ENCODE measurements at regions not wholly inside any gene's neighbourhood (a gene's known extent, or its start where the extent isn't known, plus 50 kb on each side); places are given as distances from the start of the nearest gene placed in this dataset.
"Not testable (repeated sequence)": the region's sequence is repeated elsewhere in the genome, so short reads cannot be mapped to it uniquely, and the experiment has no call there.

DNA sequence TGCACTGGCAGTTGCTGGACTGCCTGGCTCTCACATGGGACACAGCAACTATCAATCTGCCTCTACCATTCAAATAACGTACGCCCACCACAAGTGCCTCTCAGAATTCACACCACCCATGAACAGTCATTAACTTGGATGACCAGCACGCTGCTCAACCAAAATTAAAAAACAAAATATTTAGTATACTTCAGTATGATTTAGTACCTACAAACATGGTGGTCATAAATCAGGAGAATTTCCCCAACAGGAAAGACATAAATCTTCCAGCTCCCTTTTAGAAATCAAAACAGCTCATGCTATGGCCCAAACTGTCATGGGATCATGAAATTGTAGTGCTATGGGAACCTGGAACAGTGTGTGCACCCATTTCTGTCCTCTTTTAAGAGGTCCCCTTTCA lies 317.4 kb upstream of the ETAA1 start:
- H3K4me3 Mint-ChIP-seq, result no peak overlapping the region
- H3K27ac Mint-ChIP-seq, result no peak overlapping the region
- H3K36me3 Mint-ChIP-seq, result no peaks in the 10 kb centered on the region
- H3K27me3 Mint-ChIP-seq, result no peaks in the 10 kb centered on the region
- peaks cover 9% of the 10 kb centered on the region for H3K9me3 Mint-ChIP-seq
- no peak for ATAC-seq
- H3K4me1 Mint-ChIP-seq (ENCODE audit: low read depth in 2 of 2), result no peaks in the 10 kb centered on the region
- DNase-seq (ENCODE audit: low spot score), result no peak

- Mint-ChIP-seq H3K4me3 (no peak overlapping the region), H3K27me3 (no peaks in the 10 kb centered on the region), H3K36me3 (no peaks in the 10 kb centered on the region), H3K27ac (no peak overlapping the region), H3K9me3 (peaks cover 12% of the 10 kb centered on the region), H3K4me1 (ENCODE audit: low read depth in 2 of 2) (no peaks in the 10 kb centered on the region)
- DNase-seq (ENCODE audit: low spot score) (no peak), ATAC-seq (no peak)
Measured at GRCh38 chr2:67082813-67083212, 314.3 kb upstream of the ETAA1 start.

DNA sequence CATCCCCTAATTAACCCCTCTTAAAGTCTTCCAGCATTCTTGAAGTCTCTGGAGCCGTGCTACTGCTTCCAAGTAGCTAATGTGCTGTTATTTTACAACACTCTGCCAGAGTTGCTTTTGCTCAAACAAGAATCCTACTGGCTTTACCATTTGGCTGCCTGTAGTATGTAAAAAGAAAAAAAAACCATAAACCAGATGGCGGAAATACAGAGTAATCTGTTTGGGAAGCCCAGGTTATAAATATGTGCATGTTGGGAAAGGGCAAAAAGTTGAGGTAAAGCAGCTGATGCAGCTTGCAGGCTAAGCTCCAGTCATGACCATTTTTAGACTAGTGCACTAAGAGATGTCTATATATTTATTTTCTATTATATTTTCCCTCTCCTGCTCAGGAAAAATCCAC lies 313.2 kb upstream of the ETAA1 start:
- Mint-ChIP-seq H3K27me3 (no peaks in the 10 kb centered on the region), H3K36me3 (no peaks in the 10 kb centered on the region), H3K4me3 (no peak overlapping the region), H3K4me1 (ENCODE audit: low read depth in 2 of 2) (no peaks in the 10 kb centered on the region), H3K27ac (no peak overlapping the region), H3K9me3 (peaks cover 17% of the 10 kb centered on the region)
- ATAC-seq (no peak), DNase-seq (ENCODE audit: low spot score) (no peak)

- H3K27ac Mint-ChIP-seq, result no peak overlapping the region
- DNase-seq (ENCODE audit: low spot score) (no peak), ATAC-seq (no peak)
- H3K9me3 Mint-ChIP-seq, result peaks cover 17% of the 10 kb centered on the region
- H3K4me3 Mint-ChIP-seq, result no peak overlapping the region
- H3K36me3 Mint-ChIP-seq, result no peaks in the 10 kb centered on the region
- no peaks in the 10 kb centered on the region for H3K27me3 Mint-ChIP-seq
- H3K4me1 Mint-ChIP-seq (ENCODE audit: low read depth in 2 of 2), result no peaks in the 10 kb centered on the region
Measured at GRCh38 chr2:67085146-67085545, 312.0 kb upstream of the ETAA1 start.

- Mint-ChIP-seq H3K4me1 (ENCODE audit: low read depth in 2 of 2) (no peaks in the 10 kb centered on the region), H3K9me3 (peaks cover 9% of the 10 kb centered on the region), H3K27me3 (peaks cover 0 to 3% of the 10 kb centered on the region in 2 donors), H3K27ac (no peak overlapping the region), H3K36me3 (no peaks in the 10 kb centered on the region), H3K4me3 (no peak overlapping the region)
- DNase-seq (ENCODE audit: low spot score) (no peak), ATAC-seq (no peak)
Measured at GRCh38 chr2:67091681-67092080, 305.5 kb upstream of the ETAA1 start.

DNA sequence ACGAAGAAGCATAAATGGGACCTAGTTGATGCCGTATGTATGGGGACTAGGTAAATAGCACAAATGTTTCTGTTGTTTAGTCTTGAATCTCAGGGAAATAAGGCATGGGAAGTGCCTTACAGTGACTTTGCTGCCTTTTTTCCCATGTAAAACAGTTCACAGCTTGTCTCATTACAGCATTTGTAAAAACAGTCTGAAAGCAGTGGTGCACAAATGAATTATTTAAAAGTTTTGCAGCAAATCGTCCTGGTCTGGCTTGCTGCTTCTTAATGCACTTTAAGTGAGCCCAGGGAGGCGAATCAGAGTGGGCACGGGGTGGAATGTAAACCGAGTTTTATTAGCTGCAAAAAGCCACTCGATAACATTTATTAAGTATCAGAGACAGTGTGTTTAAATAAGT lies 302.0 kb upstream of the ETAA1 start:
- no peak for DNase-seq (ENCODE audit: low spot score)
- peaks cover 8% of the 10 kb centered on the region for H3K9me3 Mint-ChIP-seq
- peaks cover 0 to 3% of the 10 kb centered on the region in 2 donors for H3K27me3 Mint-ChIP-seq
- H3K36me3 Mint-ChIP-seq, result no peaks in the 10 kb centered on the region
- H3K27ac Mint-ChIP-seq, result no peak overlapping the region
- H3K4me3 Mint-ChIP-seq, result no peak overlapping the region
- H3K4me1 Mint-ChIP-seq (ENCODE audit: low read depth in 2 of 2), result no peaks in the 10 kb centered on the region
- no peak for ATAC-seq

- H3K36me3 Mint-ChIP-seq, result no peaks in the 10 kb centered on the region
- no peak overlapping the region for H3K27ac Mint-ChIP-seq
- ATAC-seq, result no peak
- H3K4me3 Mint-ChIP-seq, result no peak overlapping the region
- no peak for DNase-seq (ENCODE audit: low spot score)
- no peaks in the 10 kb centered on the region for H3K4me1 Mint-ChIP-seq (ENCODE audit: low read depth in 2 of 2)
- H3K9me3 Mint-ChIP-seq, result peaks cover 4% of the 10 kb centered on the region
- H3K27me3 Mint-ChIP-seq, result no peaks in the 10 kb centered on the region
Measured at GRCh38 chr2:67096886-67097285, 300.2 kb upstream of the ETAA1 start.

DNA sequence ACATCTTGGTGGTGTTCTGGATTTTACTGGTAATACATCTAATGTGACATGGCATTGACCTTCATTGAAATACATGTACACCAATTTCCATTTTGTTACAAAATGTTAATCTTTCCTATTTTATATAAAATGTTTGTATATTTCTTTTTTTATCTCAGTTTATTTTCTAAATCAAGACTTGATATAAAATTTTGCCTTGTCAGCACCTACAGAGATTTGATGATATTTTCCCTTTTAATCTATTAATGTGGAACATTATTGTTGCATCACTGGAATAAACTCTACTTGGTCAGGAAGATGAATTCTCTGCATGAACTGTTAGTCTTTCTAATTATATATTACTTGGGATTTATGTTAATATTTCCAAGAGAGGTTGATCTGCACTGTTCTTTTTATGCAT lies 294.0 kb upstream of the ETAA1 start:
- Mint-ChIP-seq H3K36me3 (peaks cover 7% of the 10 kb centered on the region), H3K4me3 (no peak overlapping the region), H3K4me1 (ENCODE audit: low read depth in 2 of 2) (no peaks in the 10 kb centered on the region)

GRCh38 chr2:67108231-67108630 lies 288.9 kb upstream of the ETAA1 start:
- H3K4me1 Mint-ChIP-seq (ENCODE audit: low read depth in 2 of 2), result no peaks in the 10 kb centered on the region
- H3K9me3 Mint-ChIP-seq, result peaks cover 4% of the 10 kb centered on the region
- H3K27me3 Mint-ChIP-seq, result no peaks in the 10 kb centered on the region
- H3K27ac Mint-ChIP-seq, result no peak overlapping the region
- DNase-seq (ENCODE audit: low spot score) (no peak), ATAC-seq (no peak)
- peaks cover 7% of the 10 kb centered on the region for H3K36me3 Mint-ChIP-seq
- H3K4me3 Mint-ChIP-seq, result no peak overlapping the region

More for the DNA sequence above, 294.0 kb upstream of the ETAA1 start:
- no peak for ATAC-seq
- no peak for DNase-seq (ENCODE audit: low spot score)
- H3K9me3 Mint-ChIP-seq, result peaks cover 4% of the 10 kb centered on the region
- no peaks in the 10 kb centered on the region for H3K27me3 Mint-ChIP-seq
- H3K27ac Mint-ChIP-seq, result no peak overlapping the region

GRCh38 chr2:67124531-67124930 lies 272.6 kb upstream of the ETAA1 start:
- H3K9me3 Mint-ChIP-seq, result peaks cover 7% of the 10 kb centered on the region
- no peak for ATAC-seq
- no peak for DNase-seq (ENCODE audit: low spot score)
- no peaks in the 10 kb centered on the region for H3K27me3 Mint-ChIP-seq
- H3K4me1 Mint-ChIP-seq (ENCODE audit: low read depth in 2 of 2), result no peaks in the 10 kb centered on the region
- H3K36me3 Mint-ChIP-seq, result no peaks in the 10 kb centered on the region
- no peak overlapping the region for H3K4me3 Mint-ChIP-seq
- no peak overlapping the region for H3K27ac Mint-ChIP-seq

DNA sequence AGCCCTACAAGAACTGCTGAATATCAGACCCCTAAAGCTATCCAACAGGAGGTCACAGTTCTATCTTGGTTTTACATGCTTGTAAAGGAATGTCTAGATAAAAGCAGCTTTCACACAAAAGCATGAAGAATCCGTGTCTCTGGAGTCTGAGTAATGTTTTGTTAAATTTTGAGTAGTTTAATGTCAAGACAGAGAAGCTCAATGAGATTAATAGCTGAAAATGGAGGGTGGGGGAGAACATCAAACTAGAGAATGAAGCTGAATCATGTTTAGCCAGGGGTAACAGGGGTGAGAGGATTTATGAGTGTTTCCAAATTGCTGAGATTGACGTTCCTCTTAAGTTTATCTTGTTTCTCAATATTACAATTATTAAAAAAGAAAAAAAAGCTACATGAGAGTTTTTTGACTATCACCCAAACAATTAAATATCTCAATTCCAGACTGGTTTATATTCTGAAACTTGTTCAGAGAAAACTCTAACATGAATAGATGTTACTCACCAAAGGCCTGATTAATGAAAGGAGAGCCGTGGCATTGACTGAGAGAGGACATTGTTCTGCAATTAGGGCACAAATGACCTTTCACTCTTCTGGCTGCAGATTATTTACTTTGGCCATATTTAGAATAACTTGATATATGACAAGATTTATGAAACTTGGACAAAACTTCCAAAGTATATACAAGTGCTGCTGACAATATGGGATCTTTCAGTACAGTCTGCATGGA lies 266.4 kb upstream of the ETAA1 start:
- H3K27ac Mint-ChIP-seq, result no peak overlapping the region
- H3K4me1 Mint-ChIP-seq (ENCODE audit: low read depth in 2 of 2), result no peaks in the 10 kb centered on the region
- H3K36me3 Mint-ChIP-seq, result no peaks in the 10 kb centered on the region
- ATAC-seq (no peak), DNase-seq (ENCODE audit: low spot score) (no peak)
- no peaks in the 10 kb centered on the region for H3K9me3 Mint-ChIP-seq
- H3K27me3 Mint-ChIP-seq, result no peaks in the 10 kb centered on the region
- no peak overlapping the region for H3K4me3 Mint-ChIP-seq

DNA sequence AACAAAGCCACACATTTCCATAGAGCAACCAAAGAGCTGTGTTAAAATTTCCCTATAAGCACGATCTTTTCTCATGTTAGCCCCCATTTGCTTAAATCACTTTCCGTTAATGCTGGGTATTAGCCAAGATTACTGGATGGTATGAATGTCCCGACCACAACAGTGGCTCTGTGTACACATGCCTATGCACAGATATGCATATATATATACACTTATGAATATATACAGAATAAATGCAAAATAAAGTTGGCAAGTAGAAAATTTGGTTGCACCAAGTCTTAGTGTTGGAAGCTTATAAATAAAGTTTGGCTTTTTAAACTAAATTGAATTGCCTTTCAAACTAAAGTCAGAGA lies 265.9 kb upstream of the ETAA1 start:
- no peak for ATAC-seq
- no peaks in the 10 kb centered on the region for H3K9me3 Mint-ChIP-seq

GRCh38 chr2:67132441-67132940 lies 264.6 kb upstream of the ETAA1 start:
- not testable (repeated sequence) for H3K27ac Mint-ChIP-seq; H3K4me1 Mint-ChIP-seq (ENCODE audit: low read depth in 2 of 2); H3K36me3 Mint-ChIP-seq; DNase-seq (ENCODE audit: low spot score); H3K4me3 Mint-ChIP-seq; H3K9me3 Mint-ChIP-seq; ATAC-seq; H3K27me3 Mint-ChIP-seq

More for the DNA sequence above, 265.9 kb upstream of the ETAA1 start:
- Mint-ChIP-seq H3K27ac (no peak overlapping the region), H3K4me3 (no peak overlapping the region), H3K36me3 (no peaks in the 10 kb centered on the region), H3K4me1 (ENCODE audit: low read depth in 2 of 2) (no peaks in the 10 kb centered on the region), H3K27me3 (no peaks in the 10 kb centered on the region)
- no peak for DNase-seq (ENCODE audit: low spot score)

DNA sequence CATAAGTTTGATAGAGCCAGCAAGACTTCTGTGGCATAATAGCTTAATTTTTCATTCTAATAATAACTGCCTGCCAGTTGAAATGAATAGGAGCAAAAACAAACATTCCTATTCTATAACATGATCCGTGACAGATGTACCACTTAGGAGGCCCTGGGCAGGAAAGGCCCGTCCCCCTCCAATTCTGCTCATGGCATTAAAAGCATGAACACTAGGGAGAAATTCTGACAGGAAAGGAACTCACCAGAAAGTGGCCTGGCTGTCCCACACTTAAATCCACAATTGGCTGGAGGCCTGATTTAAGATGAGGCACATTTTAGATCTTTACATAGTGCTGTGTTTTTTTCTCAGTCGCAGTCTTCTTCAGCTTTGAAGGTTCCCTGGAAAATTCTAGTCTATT lies 261.9 kb upstream of the ETAA1 start:
- H3K9me3 Mint-ChIP-seq, result peaks cover 4% of the 10 kb centered on the region
- no peak overlapping the region for H3K27ac Mint-ChIP-seq
- H3K4me3 Mint-ChIP-seq, result no peak overlapping the region
- no peaks in the 10 kb centered on the region for H3K4me1 Mint-ChIP-seq (ENCODE audit: low read depth in 2 of 2)
- DNase-seq (ENCODE audit: low spot score), result no peak
- ATAC-seq, result no peak
- H3K27me3 Mint-ChIP-seq, result peaks cover 0 to 2% of the 10 kb centered on the region in 2 donors
- no peaks in the 10 kb centered on the region for H3K36me3 Mint-ChIP-seq

GRCh38 chr2:67137699-67138098 lies 259.4 kb upstream of the ETAA1 start:
- H3K4me3 Mint-ChIP-seq, result no peak overlapping the region
- H3K27me3 Mint-ChIP-seq, result peaks cover 0 to 6% of the 10 kb centered on the region in 2 donors
- H3K4me1 Mint-ChIP-seq (ENCODE audit: low read depth in 2 of 2), result no peaks in the 10 kb centered on the region
- no peak overlapping the region for H3K27ac Mint-ChIP-seq
- H3K9me3 Mint-ChIP-seq, result peaks cover 7% of the 10 kb centered on the region
- DNase-seq (ENCODE audit: low spot score), result no peak
- no peak for ATAC-seq
- H3K36me3 Mint-ChIP-seq, result no peaks in the 10 kb centered on the region

All from natural killer cell treated with Interleukin-12 subunit alpha and Interleukin-12 subunit beta and Interleukin-15 and Interleukin-18, amount 100 ng/mL, for 72 hours (primary cell).